ENCODE measurements at regions not wholly inside any gene's neighbourhood (a gene's known extent, or its start where the extent isn't known, plus 50 kb on each side); places are given as distances from the start of the nearest gene placed in this dataset.

GRCh38 chr10:47190301-47190700, 109.7 kb upstream of the GDF10 start:
- no peak for DNase-seq (ENCODE audit: low read depth in 2 of 2)

GRCh38 chr10:47190802-47191450, 109.1 kb upstream of the GDF10 start:
- DNase-seq (ENCODE audit: low read depth in 2 of 2): no peak

- no peak for DNase-seq (ENCODE audit: low read depth in 2 of 2)
Measured at GRCh38 chr10:47192273-47192672, 107.7 kb upstream of the GDF10 start.

- no peak for DNase-seq (ENCODE audit: low read depth in 2 of 2)
Measured at GRCh38 chr10:47193666-47194065, 106.3 kb upstream of the GDF10 start.

- DNase-seq (ENCODE audit: low read depth in 2 of 2): no peak
Measured at GRCh38 chr10:47195274-47195885, 104.6 kb upstream of the GDF10 start.

GRCh38 chr10:47196691-47197090, 103.3 kb upstream of the GDF10 start:
- no peak for DNase-seq (ENCODE audit: low read depth in 2 of 2)

GRCh38 chr10:47198221-47198620, 101.8 kb upstream of the GDF10 start:
- no peak for DNase-seq (ENCODE audit: low read depth in 2 of 2)

- DNase-seq (ENCODE audit: low read depth in 2 of 2): no peak
Measured at GRCh38 chr10:47205192-47205591, 94.8 kb upstream of the GDF10 start.

GRCh38 chr10:47206449-47207280, 93.3 kb upstream of the GDF10 start:
- DNase-seq (ENCODE audit: low read depth in 2 of 2): no peak

- DNase-seq (ENCODE audit: low read depth in 2 of 2): no peak
Measured at GRCh38 chr10:47207281-47207615, 92.7 kb upstream of the GDF10 start.

- DNase-seq (ENCODE audit: low read depth in 2 of 2): no peak
Measured at GRCh38 chr10:47207894-47208469, 92.0 kb upstream of the GDF10 start.

GRCh38 chr10:47209466-47209865, 90.5 kb upstream of the GDF10 start:
- no peak for DNase-seq (ENCODE audit: low read depth in 2 of 2)

GRCh38 chr10:47214520-47214919, 85.5 kb upstream of the GDF10 start:
- DNase-seq (ENCODE audit: low read depth in 2 of 2): no peak

- no peak for DNase-seq (ENCODE audit: low read depth in 2 of 2)
Measured at GRCh38 chr10:47217113-47217512, 82.9 kb upstream of the GDF10 start.

- no peak for DNase-seq (ENCODE audit: low read depth in 2 of 2)
Measured at GRCh38 chr10:47218803-47219202, 81.2 kb upstream of the GDF10 start.

- no peak for DNase-seq (ENCODE audit: low read depth in 2 of 2)
Measured at GRCh38 chr10:47222461-47222860, 77.5 kb upstream of the GDF10 start.

GRCh38 chr10:47223236-47223635, 76.8 kb upstream of the GDF10 start:
- DNase-seq (ENCODE audit: low read depth in 2 of 2): no peak

- no peak for DNase-seq (ENCODE audit: low read depth in 2 of 2)
Measured at GRCh38 chr10:47224546-47225218, 75.3 kb upstream of the GDF10 start.

- DNase-seq (ENCODE audit: low read depth in 2 of 2): no peak
Measured at GRCh38 chr10:47225219-47225927, 74.6 kb upstream of the GDF10 start.

GRCh38 chr10:47225928-47226645, 73.9 kb upstream of the GDF10 start:
- DNase-seq (ENCODE audit: low read depth in 2 of 2): no peak

- no peak for DNase-seq (ENCODE audit: low read depth in 2 of 2)
Measured at GRCh38 chr10:47230482-47230881, 69.5 kb upstream of the GDF10 start.
